ENCODE measurements at regions not wholly inside any gene's neighbourhood (a gene's known extent, or its start where the extent isn't known, plus 50 kb on each side); places are given as distances from the start of the nearest gene placed in this dataset.

GRCh38 chr7:42479452-42479815 lies 242.4 kb upstream of the GLI3 start:
- no peaks in the 10 kb centered on the region for H3K9me3 Mint-ChIP-seq
- H3K4me1 Mint-ChIP-seq, result peaks cover 2% of the 10 kb centered on the region
- H3K27ac ChIP-seq (ENCODE audit: low read depth, low read length), result no peak overlapping the region
- H3K27me3 ChIP-seq (ENCODE audit: control insufficient read depth, insufficient read depth, low read length, poor library complexity, severe bottlenecking), result no peaks in the 10 kb centered on the region
- H3K9me3 ChIP-seq (ENCODE audit: control insufficient read depth, low read length), result no peaks in the 10 kb centered on the region
- H3K36me3 Mint-ChIP-seq (ENCODE audit: low read depth), result no peaks in the 10 kb centered on the region
- WGBS, 2 experiments (ENCODE audit: insufficient coverage in 1 of 2, insufficient read length in 1 of 2), result 84% methylated on average over 3 of the region's 3 CpGs; no CpG with 5 or more reads in 1 of the 2 experiments
- no peak overlapping the region for H3K27ac Mint-ChIP-seq
- H3K27me3 Mint-ChIP-seq (ENCODE audit: insufficient read depth), result peaks cover 2% of the 10 kb centered on the region
- no peak overlapping the region for H3K4me3 ChIP-seq (ENCODE audit: low read length)
- TF ChIP-seq CTCF (conservative IDR thresholded peaks at IDR 0.05), result no peak
- no peak overlapping the region for H3K9ac ChIP-seq (ENCODE audit: extremely low read depth, low read length, poor library complexity, severe bottlenecking)
- no peak for DNase-seq
- no peak overlapping the region for H3K4me3 Mint-ChIP-seq
- H3K36me3 ChIP-seq (ENCODE audit: control insufficient read depth, insufficient read depth, low read length), result no peaks in the 10 kb centered on the region
- H3K4me1 ChIP-seq (ENCODE audit: control insufficient read depth, insufficient read depth, low read length), result no peaks in the 10 kb centered on the region

GRCh38 chr7:42478717-42479116 lies 241.7 kb upstream of the GLI3 start:
- TF ChIP-seq CTCF (conservative IDR thresholded peaks at IDR 0.05), result no peak
- H3K4me3 ChIP-seq (ENCODE audit: low read length), result no peak overlapping the region
- H3K4me3 Mint-ChIP-seq, result no peak overlapping the region

DNA sequence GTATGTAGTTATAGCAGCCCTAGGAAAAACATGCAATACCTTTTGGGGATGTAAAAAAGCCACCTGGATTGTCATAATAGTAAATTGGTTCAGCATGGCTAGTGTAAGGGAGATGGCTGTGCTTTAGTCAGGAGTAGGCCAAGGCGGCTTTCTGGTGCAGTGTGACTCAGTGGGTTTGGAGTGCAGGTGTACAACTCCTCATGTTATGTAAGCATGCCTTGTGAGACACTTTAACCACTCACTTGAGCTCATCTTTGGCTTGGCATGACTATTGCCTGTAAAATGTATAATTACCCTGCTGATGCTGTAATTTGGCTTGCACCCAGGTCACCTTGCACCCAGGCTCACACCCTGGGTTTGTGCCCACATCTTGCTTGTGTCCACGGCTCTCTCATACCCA lies 239.2 kb upstream of the GLI3 start:
- 94 to 100% methylated on average over 2 of the region's 2 CpGs for WGBS, 2 experiments (ENCODE audit: insufficient coverage in 1 of 2, insufficient read length in 1 of 2)
- no peak overlapping the region for H3K27ac ChIP-seq (ENCODE audit: low read depth, low read length)
- H3K36me3 Mint-ChIP-seq (ENCODE audit: low read depth), result no peaks in the 10 kb centered on the region
- H3K4me3 Mint-ChIP-seq, result no peak overlapping the region
- H3K9me3 Mint-ChIP-seq, result no peaks in the 10 kb centered on the region
- H3K27me3 ChIP-seq (ENCODE audit: control insufficient read depth, insufficient read depth, low read length, poor library complexity, severe bottlenecking), result peaks cover 3% of the 10 kb centered on the region
- no peak overlapping the region for H3K4me3 ChIP-seq (ENCODE audit: low read length)
- H3K9me3 ChIP-seq (ENCODE audit: control insufficient read depth, low read length), result no peaks in the 10 kb centered on the region
- H3K4me1 ChIP-seq (ENCODE audit: control insufficient read depth, insufficient read depth, low read length), result no peaks in the 10 kb centered on the region
- H3K4me1 Mint-ChIP-seq, result peaks cover 2% of the 10 kb centered on the region
- TF ChIP-seq CTCF (conservative IDR thresholded peaks at IDR 0.05), result no peak
- no peaks in the 10 kb centered on the region for H3K36me3 ChIP-seq (ENCODE audit: control insufficient read depth, insufficient read depth, low read length)
- no peak for DNase-seq
- no peak overlapping the region for H3K9ac ChIP-seq (ENCODE audit: extremely low read depth, low read length, poor library complexity, severe bottlenecking)
- H3K27me3 Mint-ChIP-seq (ENCODE audit: insufficient read depth), result peaks cover 4% of the 10 kb centered on the region
- no peak overlapping the region for H3K27ac Mint-ChIP-seq

More at GRCh38 chr7:42478717-42479116, 241.7 kb upstream of the GLI3 start:
- Histone ChIP-seq H3K4me1 (ENCODE audit: control insufficient read depth, insufficient read depth, low read length) (no peaks in the 10 kb centered on the region), H3K36me3 (ENCODE audit: control insufficient read depth, insufficient read depth, low read length) (no peaks in the 10 kb centered on the region), H3K9ac (ENCODE audit: extremely low read depth, low read length, poor library complexity, severe bottlenecking) (no peak overlapping the region), H3K27ac (ENCODE audit: low read depth, low read length) (no peak overlapping the region), H3K27me3 (ENCODE audit: control insufficient read depth, insufficient read depth, low read length, poor library complexity, severe bottlenecking) (no peaks in the 10 kb centered on the region), H3K9me3 (ENCODE audit: control insufficient read depth, low read length) (no peaks in the 10 kb centered on the region)
- H3K27ac Mint-ChIP-seq, result no peak overlapping the region
- peaks cover 2% of the 10 kb centered on the region for H3K4me1 Mint-ChIP-seq
- H3K27me3 Mint-ChIP-seq (ENCODE audit: insufficient read depth), result peaks cover 4% of the 10 kb centered on the region
- no peaks in the 10 kb centered on the region for H3K9me3 Mint-ChIP-seq
- 93 to 97% methylated on average over 5 to 6 of the region's 6 CpGs for WGBS, 2 experiments (ENCODE audit: insufficient coverage in 1 of 2, insufficient read length in 1 of 2)
- H3K36me3 Mint-ChIP-seq (ENCODE audit: low read depth), result no peaks in the 10 kb centered on the region
- no peak for DNase-seq

Measured in endodermal cell (in vitro differentiated cells).